ENCODE measurements at regions not wholly inside any gene's neighbourhood (a gene's known extent, or its start where the extent isn't known, plus 50 kb on each side); places are given as distances from the start of the nearest gene placed in this dataset.

DNA sequence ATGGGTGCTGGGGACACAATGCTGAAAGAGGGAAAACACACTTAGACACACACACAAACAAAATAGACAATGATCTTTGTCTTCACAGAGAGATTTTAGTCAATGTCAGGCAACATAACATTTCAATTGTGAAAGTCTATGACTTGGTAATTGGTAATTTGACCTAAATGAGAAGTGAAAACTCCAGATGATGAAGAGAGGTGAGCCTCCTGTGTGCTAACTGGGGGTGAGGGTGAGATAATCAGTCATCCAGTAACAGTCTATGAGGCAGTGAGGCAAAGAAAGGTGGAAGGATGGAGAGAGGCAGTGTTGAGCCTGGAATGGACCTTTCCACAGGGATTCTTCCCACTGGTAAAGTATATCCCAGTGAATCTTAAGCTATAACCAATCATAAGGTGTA lies 744.2 kb downstream of the MAFB start:
- Histone ChIP-seq H3K4me1 (ENCODE audit: control extremely low read depth in 1 of 4, control insufficient read depth in 4 of 4, insufficient read depth in 4 of 4, low read length in 3 of 4) (no peaks in the 10 kb centered on the region), H3K27me3 (replicated peaks in 2 of 5; ENCODE audit: control insufficient read depth in 4 of 5, insufficient read depth in 5 of 5, low read length in 4 of 5) (no peaks in the 10 kb centered on the region), H3K9me3 (ENCODE audit: control extremely low read depth in 1 of 5, control insufficient read depth in 4 of 5, insufficient read depth in 2 of 5, low read depth in 1 of 5, low read length in 4 of 5) (no peaks in the 10 kb centered on the region), H3K27ac (ENCODE audit: insufficient read depth in 1 of 2, low read depth in 1 of 2, low read length in 2 of 2, poor library complexity in 1 of 2, severe bottlenecking in 2 of 2) (no peak overlapping the region), H3K36me3 (ENCODE audit: control insufficient read depth in 4 of 4, insufficient read depth in 4 of 4, low read length in 3 of 4) (no peaks in the 10 kb centered on the region), H3K4me3 (ENCODE audit: control insufficient read depth in 1 of 7, extremely low read depth in 1 of 7, insufficient read depth in 4 of 7, low read depth in 2 of 7, low read length in 6 of 7) (no peak overlapping the region)
- ChIA-PET CTCF (no interaction called here), POLR2A (no interaction called here)
- DNase-seq: no peak

DNA sequence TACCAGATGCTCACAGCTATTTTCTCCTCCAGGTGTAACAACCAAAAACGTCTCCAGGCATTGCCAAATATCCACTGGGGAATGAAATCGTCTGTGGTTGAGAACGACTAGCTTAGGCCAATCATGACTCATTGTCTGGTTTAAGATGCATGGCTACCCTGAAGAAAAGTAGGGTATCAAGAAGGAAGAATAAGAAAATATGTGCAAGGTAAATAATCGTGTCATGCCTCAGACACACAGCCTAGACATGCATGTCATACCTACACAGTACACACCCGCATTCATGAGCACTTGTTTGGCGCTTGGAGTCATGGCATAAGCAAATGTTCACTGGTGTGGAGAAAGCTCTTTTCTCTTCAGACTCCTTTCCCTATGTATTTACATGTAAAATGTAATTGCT lies 745.7 kb downstream of the MAFB start:
- WGBS (ENCODE audit: insufficient coverage): 95% methylated on average over 3 of the region's 6 CpGs
- no peak for DNase-seq

DNA sequence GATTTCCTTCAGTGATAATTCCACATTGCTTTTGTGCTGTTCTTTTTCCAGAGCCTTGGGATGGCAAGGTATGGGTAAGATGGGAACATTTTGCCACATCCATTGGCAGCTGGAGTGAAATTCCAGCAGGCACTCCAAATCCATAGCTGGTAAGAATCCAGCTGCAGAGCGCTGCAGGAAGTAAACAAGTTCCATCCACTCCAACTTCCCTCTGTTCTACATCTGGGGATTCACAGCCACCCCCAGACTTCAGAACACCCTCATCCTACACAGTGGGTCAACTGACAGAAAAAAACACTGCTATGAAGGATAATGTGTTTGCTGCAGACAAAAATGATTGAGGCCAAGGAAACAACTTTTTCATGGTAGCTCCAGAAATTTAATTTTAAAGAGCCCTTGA lies 747.8 kb downstream of the MAFB start:
- CTCF ChIA-PET: no interaction called here
- no CpG with 5 or more reads among the region's 1 CpG for WGBS (ENCODE audit: insufficient coverage)
- POLR2A ChIA-PET: no interaction called here
- H3K27me3 ChIP-seq (replicated peaks in 2 of 5; ENCODE audit: control insufficient read depth in 4 of 5, insufficient read depth in 5 of 5, low read length in 4 of 5): no peaks in the 10 kb centered on the region
- H3K4me1 ChIP-seq (ENCODE audit: control extremely low read depth in 1 of 4, control insufficient read depth in 4 of 4, insufficient read depth in 4 of 4, low read length in 3 of 4): no peaks in the 10 kb centered on the region
- H3K36me3 ChIP-seq (ENCODE audit: control insufficient read depth in 4 of 4, insufficient read depth in 4 of 4, low read length in 3 of 4): no peaks in the 10 kb centered on the region
- no peaks in the 10 kb centered on the region for H3K9me3 ChIP-seq (ENCODE audit: control extremely low read depth in 1 of 5, control insufficient read depth in 4 of 5, insufficient read depth in 2 of 5, low read depth in 1 of 5, low read length in 4 of 5)
- H3K27ac ChIP-seq (ENCODE audit: insufficient read depth in 1 of 2, low read depth in 1 of 2, low read length in 2 of 2, poor library complexity in 1 of 2, severe bottlenecking in 2 of 2): no peak overlapping the region
- no peak overlapping the region for H3K4me3 ChIP-seq (ENCODE audit: control insufficient read depth in 1 of 7, extremely low read depth in 1 of 7, insufficient read depth in 4 of 7, low read depth in 2 of 7, low read length in 6 of 7)
- DNase-seq: no peak

More for the DNA sequence above, 745.7 kb downstream of the MAFB start:
- H3K36me3 ChIP-seq (ENCODE audit: control insufficient read depth in 4 of 4, insufficient read depth in 4 of 4, low read length in 3 of 4): no peaks in the 10 kb centered on the region
- no peak overlapping the region for H3K4me3 ChIP-seq (ENCODE audit: control insufficient read depth in 1 of 7, extremely low read depth in 1 of 7, insufficient read depth in 4 of 7, low read depth in 2 of 7, low read length in 6 of 7)
- POLR2A ChIA-PET: no interaction called here
- no peak overlapping the region for H3K27ac ChIP-seq (ENCODE audit: insufficient read depth in 1 of 2, low read depth in 1 of 2, low read length in 2 of 2, poor library complexity in 1 of 2, severe bottlenecking in 2 of 2)
- H3K9me3 ChIP-seq (ENCODE audit: control extremely low read depth in 1 of 5, control insufficient read depth in 4 of 5, insufficient read depth in 2 of 5, low read depth in 1 of 5, low read length in 4 of 5): no peaks in the 10 kb centered on the region
- no peaks in the 10 kb centered on the region for H3K27me3 ChIP-seq (replicated peaks in 2 of 5; ENCODE audit: control insufficient read depth in 4 of 5, insufficient read depth in 5 of 5, low read length in 4 of 5)
- no peaks in the 10 kb centered on the region for H3K4me1 ChIP-seq (ENCODE audit: control extremely low read depth in 1 of 4, control insufficient read depth in 4 of 4, insufficient read depth in 4 of 4, low read length in 3 of 4)
- CTCF ChIA-PET: no interaction called here

DNA sequence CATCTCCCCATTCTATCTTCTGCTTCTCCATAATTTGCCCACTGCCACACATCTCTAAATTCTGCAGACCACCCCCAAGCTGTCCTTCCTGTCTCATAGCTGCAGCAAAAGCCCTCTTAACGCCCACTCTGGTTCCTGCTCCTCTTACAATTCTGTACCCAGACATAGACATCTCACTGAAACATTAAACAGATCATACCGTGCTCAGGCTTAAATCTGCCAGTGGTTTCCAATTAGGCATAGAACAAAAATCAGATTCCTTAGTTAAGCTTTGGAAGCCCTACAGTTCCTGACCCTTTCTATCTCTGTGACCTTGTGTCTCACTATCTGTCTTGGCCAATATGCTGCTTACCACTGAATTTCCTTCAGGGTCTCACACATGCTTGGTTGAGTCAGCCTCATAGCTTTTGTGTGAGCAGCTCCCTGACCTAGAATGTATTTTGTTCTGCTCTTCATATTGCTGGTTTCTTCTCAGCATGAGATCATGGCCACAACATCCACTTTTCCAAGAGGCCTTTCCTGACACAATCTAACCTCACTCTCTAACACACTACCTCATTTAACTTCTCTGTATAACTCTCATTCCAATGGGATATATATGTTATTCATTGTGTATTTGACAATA lies 749.7 kb downstream of the MAFB start:
- no peaks in the 10 kb centered on the region for H3K9me3 ChIP-seq (ENCODE audit: control extremely low read depth in 1 of 5, control insufficient read depth in 4 of 5, insufficient read depth in 2 of 5, low read depth in 1 of 5, low read length in 4 of 5)
- POLR2A ChIA-PET: no interaction called here
- no peak for DNase-seq

DNA sequence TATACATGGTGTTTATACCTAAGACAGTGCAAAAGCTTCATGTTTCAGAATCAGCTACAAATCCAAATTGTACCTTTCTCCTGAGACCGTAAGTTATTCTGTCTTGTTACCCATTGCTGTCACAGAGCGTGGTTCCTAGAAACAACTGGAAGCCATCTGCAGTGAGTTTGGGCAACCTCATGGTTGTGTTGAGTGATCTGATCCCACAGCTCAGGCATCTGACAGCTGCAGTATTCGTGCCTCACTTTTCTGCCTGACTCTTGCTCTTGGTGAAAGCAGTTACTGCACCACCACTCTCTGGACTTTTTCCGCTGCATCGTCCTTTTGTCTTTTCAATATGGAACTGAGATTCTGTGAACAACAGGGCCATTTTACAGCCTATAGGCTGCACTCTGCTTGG lies 752.6 kb downstream of the MAFB start:
- Histone ChIP-seq H3K36me3 (ENCODE audit: control insufficient read depth in 4 of 4, insufficient read depth in 4 of 4, low read length in 3 of 4) (no peaks in the 10 kb centered on the region), H3K4me3 (ENCODE audit: control insufficient read depth in 1 of 7, extremely low read depth in 1 of 7, insufficient read depth in 4 of 7, low read depth in 2 of 7, low read length in 6 of 7) (no peak overlapping the region), H3K4me1 (ENCODE audit: control extremely low read depth in 1 of 4, control insufficient read depth in 4 of 4, insufficient read depth in 4 of 4, low read length in 3 of 4) (no peaks in the 10 kb centered on the region), H3K27me3 (replicated peaks in 2 of 5; ENCODE audit: control insufficient read depth in 4 of 5, insufficient read depth in 5 of 5, low read length in 4 of 5) (no peaks in the 10 kb centered on the region), H3K9me3 (ENCODE audit: control extremely low read depth in 1 of 5, control insufficient read depth in 4 of 5, insufficient read depth in 2 of 5, low read depth in 1 of 5, low read length in 4 of 5) (no peaks in the 10 kb centered on the region), H3K27ac (ENCODE audit: insufficient read depth in 1 of 2, low read depth in 1 of 2, low read length in 2 of 2, poor library complexity in 1 of 2, severe bottlenecking in 2 of 2) (no peak overlapping the region)
- no peak for DNase-seq
- POLR2A ChIA-PET: no interaction called here
- WGBS (ENCODE audit: insufficient coverage): 75% methylated on average over 5 of the region's 5 CpGs
- CTCF ChIA-PET: no interaction called here

More for the DNA sequence above, 749.7 kb downstream of the MAFB start:
- 100% methylated on average over 2 of the region's 2 CpGs for WGBS (ENCODE audit: insufficient coverage)
- no peaks in the 10 kb centered on the region for H3K36me3 ChIP-seq (ENCODE audit: control insufficient read depth in 4 of 4, insufficient read depth in 4 of 4, low read length in 3 of 4)
- H3K27me3 ChIP-seq (replicated peaks in 2 of 5; ENCODE audit: control insufficient read depth in 4 of 5, insufficient read depth in 5 of 5, low read length in 4 of 5): no peaks in the 10 kb centered on the region
- H3K27ac ChIP-seq (ENCODE audit: insufficient read depth in 1 of 2, low read depth in 1 of 2, low read length in 2 of 2, poor library complexity in 1 of 2, severe bottlenecking in 2 of 2): no peak overlapping the region
- no peaks in the 10 kb centered on the region for H3K4me1 ChIP-seq (ENCODE audit: control extremely low read depth in 1 of 4, control insufficient read depth in 4 of 4, insufficient read depth in 4 of 4, low read length in 3 of 4)
- no peak overlapping the region for H3K4me3 ChIP-seq (ENCODE audit: control insufficient read depth in 1 of 7, extremely low read depth in 1 of 7, insufficient read depth in 4 of 7, low read depth in 2 of 7, low read length in 6 of 7)
- CTCF ChIA-PET: no interaction called here

DNA sequence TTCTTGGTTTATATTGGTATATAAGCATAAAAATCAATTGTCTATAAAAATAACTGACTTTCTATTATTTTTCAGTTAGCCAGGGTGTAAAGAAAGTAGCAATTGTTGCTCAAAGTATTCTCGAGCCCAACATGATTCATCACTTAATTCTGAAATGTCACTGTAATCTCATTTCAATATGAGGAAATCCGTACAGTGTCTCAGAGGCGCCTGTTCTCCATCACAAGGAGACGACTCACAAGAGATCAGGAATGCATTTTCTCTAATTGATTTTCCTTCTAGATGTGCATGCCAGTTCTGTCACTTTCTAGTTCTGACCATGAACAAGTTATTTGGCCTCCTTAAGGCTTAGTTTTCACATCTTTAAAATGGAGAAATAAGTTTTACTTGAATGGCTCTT lies 753.1 kb downstream of the MAFB start:
- H3K27ac ChIP-seq (ENCODE audit: insufficient read depth in 1 of 2, low read depth in 1 of 2, low read length in 2 of 2, poor library complexity in 1 of 2, severe bottlenecking in 2 of 2): no peak overlapping the region
- no peak for DNase-seq
- no peaks in the 10 kb centered on the region for H3K4me1 ChIP-seq (ENCODE audit: control extremely low read depth in 1 of 4, control insufficient read depth in 4 of 4, insufficient read depth in 4 of 4, low read length in 3 of 4)
- ChIA-PET POLR2A (no interaction called here), CTCF (no interaction called here)
- H3K9me3 ChIP-seq (ENCODE audit: control extremely low read depth in 1 of 5, control insufficient read depth in 4 of 5, insufficient read depth in 2 of 5, low read depth in 1 of 5, low read length in 4 of 5): no peaks in the 10 kb centered on the region
- H3K36me3 ChIP-seq (ENCODE audit: control insufficient read depth in 4 of 4, insufficient read depth in 4 of 4, low read length in 3 of 4): no peaks in the 10 kb centered on the region
- H3K27me3 ChIP-seq (replicated peaks in 2 of 5; ENCODE audit: control insufficient read depth in 4 of 5, insufficient read depth in 5 of 5, low read length in 4 of 5): no peaks in the 10 kb centered on the region
- H3K4me3 ChIP-seq (ENCODE audit: control insufficient read depth in 1 of 7, extremely low read depth in 1 of 7, insufficient read depth in 4 of 7, low read depth in 2 of 7, low read length in 6 of 7): no peak overlapping the region
- 91% methylated on average over 4 of the region's 4 CpGs for WGBS (ENCODE audit: insufficient coverage)

DNA sequence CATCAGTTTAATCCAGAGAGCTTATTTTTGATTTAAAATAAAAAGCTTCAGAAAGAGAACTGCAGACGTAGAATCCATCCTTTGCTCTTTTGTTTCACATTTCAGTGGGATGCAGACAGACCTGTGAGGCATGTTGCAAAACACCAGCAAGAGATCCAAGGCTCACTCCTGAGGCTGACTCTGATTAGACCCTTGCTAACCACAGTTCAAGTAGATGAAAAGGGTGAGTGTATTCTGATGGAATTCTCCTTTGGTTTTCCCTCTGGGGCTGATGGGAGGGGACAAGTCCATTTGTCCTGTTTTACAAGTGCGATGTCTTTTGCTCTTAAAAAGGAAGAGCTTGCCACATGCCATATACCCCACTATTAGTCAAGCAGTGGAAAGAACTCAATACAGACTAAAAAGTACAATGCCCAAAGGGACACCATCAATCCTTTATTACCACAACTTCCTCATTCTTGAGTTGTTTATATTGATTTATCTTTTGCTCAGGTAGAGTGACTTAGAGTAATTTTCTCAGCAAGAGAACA lies 772.7 kb downstream of the MAFB start:
- no peaks in the 10 kb centered on the region for H3K9me3 ChIP-seq (ENCODE audit: control extremely low read depth in 1 of 5, control insufficient read depth in 4 of 5, insufficient read depth in 2 of 5, low read depth in 1 of 5, low read length in 4 of 5)
- 100% methylated on average over 1 of the region's 2 CpGs for whole genome bisulfite sequencing (ENCODE audit: insufficient coverage)
- no peak overlapping the region for H3K4me3 ChIP-seq (ENCODE audit: control insufficient read depth in 1 of 7, extremely low read depth in 1 of 7, insufficient read depth in 4 of 7, low read depth in 2 of 7, low read length in 6 of 7)
- DNase-seq: no peak
- no peaks in the 10 kb centered on the region for H3K4me1 ChIP-seq (ENCODE audit: control extremely low read depth in 1 of 4, control insufficient read depth in 4 of 4, insufficient read depth in 4 of 4, low read length in 3 of 4)
- H3K36me3 ChIP-seq (ENCODE audit: control insufficient read depth in 4 of 4, insufficient read depth in 4 of 4, low read length in 3 of 4): no peaks in the 10 kb centered on the region
- no peaks in the 10 kb centered on the region for H3K27me3 ChIP-seq (replicated peaks in 2 of 5; ENCODE audit: control insufficient read depth in 4 of 5, insufficient read depth in 5 of 5, low read length in 4 of 5)
- POLR2A ChIA-PET: no interaction called here
- CTCF ChIA-PET: no interaction called here
- no peak overlapping the region for H3K27ac ChIP-seq (ENCODE audit: insufficient read depth in 1 of 2, low read depth in 1 of 2, low read length in 2 of 2, poor library complexity in 1 of 2, severe bottlenecking in 2 of 2)

Measured in common myeloid progenitor, CD34-positive (primary cell).